Neural progenitor cell (in vitro differentiated cells): ENCODE measurements at regions not wholly inside any gene's neighbourhood (a gene's known extent, or its start where the extent isn't known, plus 50 kb on each side); places are given as distances from the start of the nearest gene placed in this dataset.
A peak's percentile ranks its signal among the peaks of the same experiment; 100 is the strongest.

Experiments used
- DNase-seq: peaks from one replicate; pipeline ENCODE4 v3.0.0-alpha.2; 2016; ENCODE audit warnings: low spot score
- H2AFZ ChIP-seq: fragments of 200-600 bp; sonication (generic); replicated peaks from 2 replicates; pipeline ENCODE4 v1.6.1; 2016; ENCODE audit warnings: antibody characterized with exemption
- H3F3A ChIP-seq: fragments of 200-600 bp; sonication (generic); 2 replicates; pipeline ENCODE4 v1.6.1; 2016; ENCODE audit warnings: antibody characterized with exemption, low read depth
- H3K27ac ChIP-seq: fragments of 200-600 bp; sonication (generic); 2 replicates; pipeline ENCODE4 v1.5.1; 2016; ENCODE audit warnings: mild to moderate bottlenecking
- H3K27me3 ChIP-seq: fragments of 200-600 bp; sonication (generic); 2 replicates; pipeline ENCODE4 v1.6.1; 2016; ENCODE audit warnings: mild to moderate bottlenecking, moderate library complexity
- H3K36me3 ChIP-seq: fragments of 200-600 bp; sonication (generic); 2 replicates; pipeline ENCODE4 v1.5.1; 2016
- H3K4me1 ChIP-seq: fragments of 200-600 bp; sonication (generic); 2 replicates; pipeline ENCODE4 v1.6.1; 2016; ENCODE audit warnings: mixed run types
- H3K4me2 ChIP-seq: fragments of 200-600 bp; sonication (generic); 2 replicates; pipeline ENCODE4 v1.6.1; 2016
- H3K4me3 ChIP-seq: fragments of 200-600 bp; sonication (generic); 2 replicates; pipeline ENCODE4 v1.5.1; 2016
- H3K79me2 ChIP-seq: fragments of 200-600 bp; sonication (generic); 2 replicates; pipeline ENCODE4 v1.6.1; 2016; ENCODE audit warnings: low read depth
- H3K9ac ChIP-seq: fragments of 200-600 bp; sonication (generic); 2 replicates; pipeline ENCODE4 v1.6.1; 2016
- H3K9me3 ChIP-seq: fragments of 200-600 bp; sonication (generic); 2 replicates; pipeline ENCODE4 v1.5.1; 2016; ENCODE audit warnings: low read depth
- H4K20me1 ChIP-seq: fragments of 200-600 bp; sonication (generic); 2 replicates; pipeline ENCODE4 v1.6.1; 2016; ENCODE audit warnings: low read depth
- H3K27ac Mint-ChIP-seq: 3 replicates; pipeline ENCODE4 v1.8.0; 2021; ENCODE audit warnings: mixed read lengths
- H3K27me3 Mint-ChIP-seq: 2 replicates; pipeline ENCODE4 v1.8.0; 2022; ENCODE audit warnings: low read depth, mild to moderate bottlenecking, inconsistent platforms, moderate library complexity, mixed read lengths; ENCODE audit not compliant: insufficient read depth
- H3K36me3 Mint-ChIP-seq: 3 replicates; pipeline ENCODE4 v1.8.0; 2021; ENCODE audit warnings: mixed read lengths
- H3K4me1 Mint-ChIP-seq: 3 replicates; pipeline ENCODE4 v1.8.0; 2021; ENCODE audit warnings: mixed read lengths
- H3K4me3 Mint-ChIP-seq: 3 replicates; pipeline ENCODE4 v1.8.0; 2021; ENCODE audit warnings: mild to moderate bottlenecking, moderate library complexity, mixed read lengths
- H3K9me3 Mint-ChIP-seq: 3 replicates; pipeline ENCODE4 v1.8.0; 2020; ENCODE audit warnings: mixed read lengths
- CTCF ChIP-seq: fragments of 200-600 bp; sonication (generic); IDR thresholded peaks from 2 replicates; pipeline ENCODE4 v1.5.1; 2017; ENCODE audit warnings: antibody characterized with exemption, mild to moderate bottlenecking
- EZH2 ChIP-seq: fragments of 200-600 bp; sonication (generic); IDR thresholded peaks from 2 replicates; pipeline ENCODE4 v1.6.1; 2017; ENCODE audit warnings: antibody characterized with exemption, mild to moderate bottlenecking, moderate library complexity
- EZH2phosphoT487 ChIP-seq: fragments of 200-600 bp; sonication (generic); IDR thresholded peaks from 2 replicates; pipeline ENCODE4 v1.6.1; 2017; ENCODE audit warnings: antibody characterized with exemption

DNA sequence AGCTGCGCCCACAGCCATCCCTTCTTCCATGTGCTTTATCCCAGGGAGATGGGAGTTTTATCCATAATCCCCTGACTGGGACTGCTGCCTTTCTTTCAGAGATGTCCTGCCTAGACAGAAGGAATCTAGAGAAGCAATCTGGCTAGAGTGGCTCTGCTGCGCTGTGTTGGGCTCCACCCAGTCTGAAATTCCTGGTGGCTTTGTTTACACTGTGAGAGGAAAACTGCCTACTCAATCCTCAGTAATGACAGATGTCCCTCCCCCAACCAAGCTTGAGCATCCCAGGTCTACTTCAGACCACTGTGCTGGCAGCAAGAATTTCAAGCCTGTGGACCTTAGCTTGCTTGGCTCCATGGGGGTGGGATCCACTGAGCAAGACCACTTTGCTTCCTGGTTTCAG is 116.9 kb upstream of the AR start:
- H3K4me3 Mint-ChIP-seq: no peak overlapping the region
- no peaks in the 10 kb centered on the region for H3K4me1 Mint-ChIP-seq
- H3K9me3 Mint-ChIP-seq: peaks cover 7% of the 10 kb centered on the region
- H3K27ac Mint-ChIP-seq: no peak overlapping the region
- Histone ChIP-seq H3K4me1 (no peaks in the 10 kb centered on the region), H3K4me3 (no peak overlapping the region), H3K9me3 (peaks cover 9% of the 10 kb centered on the region), H3K27ac (no peak overlapping the region), H2AFZ (no peak overlapping the region), H3K4me2 (no peak overlapping the region), H3K9ac (no peak overlapping the region), H3K27me3 (no peaks in the 10 kb centered on the region), H4K20me1 (no peaks in the 10 kb centered on the region), H3F3A (no peaks in the 10 kb centered on the region), H3K36me3 (no peaks in the 10 kb centered on the region), H3K79me2 (no peaks in the 10 kb centered on the region)
- TF ChIP-seq CTCF: no peak
- H3K36me3 Mint-ChIP-seq: no peaks in the 10 kb centered on the region
- DNase-seq: peak; percentile 1
- no peaks in the 10 kb centered on the region for H3K27me3 Mint-ChIP-seq

GRCh38 chrX:67435536-67435935 is 108.3 kb upstream of the AR start:
- no peaks in the 10 kb centered on the region for H3F3A ChIP-seq
- Mint-ChIP-seq H3K9me3 (peaks cover 3% of the 10 kb centered on the region), H3K4me3 (no peak overlapping the region), H3K27me3 (no peaks in the 10 kb centered on the region), H3K4me1 (no peaks in the 10 kb centered on the region), H3K27ac (no peak overlapping the region), H3K36me3 (no peaks in the 10 kb centered on the region)
- no peak for DNase-seq
- no peak overlapping the region for H3K27ac ChIP-seq
- H3K4me1 ChIP-seq: no peaks in the 10 kb centered on the region
- no peak overlapping the region for H3K9ac ChIP-seq
- no peaks in the 10 kb centered on the region for H4K20me1 ChIP-seq
- no peak for TF ChIP-seq CTCF
- H3K4me2 ChIP-seq: no peak overlapping the region
- no peak overlapping the region for H3K4me3 ChIP-seq
- no peaks in the 10 kb centered on the region for H3K36me3 ChIP-seq
- peaks cover 7% of the 10 kb centered on the region for H3K9me3 ChIP-seq
- no peaks in the 10 kb centered on the region for H3K79me2 ChIP-seq
- H3K27me3 ChIP-seq: no peaks in the 10 kb centered on the region
- H2AFZ ChIP-seq: no peak overlapping the region

DNA sequence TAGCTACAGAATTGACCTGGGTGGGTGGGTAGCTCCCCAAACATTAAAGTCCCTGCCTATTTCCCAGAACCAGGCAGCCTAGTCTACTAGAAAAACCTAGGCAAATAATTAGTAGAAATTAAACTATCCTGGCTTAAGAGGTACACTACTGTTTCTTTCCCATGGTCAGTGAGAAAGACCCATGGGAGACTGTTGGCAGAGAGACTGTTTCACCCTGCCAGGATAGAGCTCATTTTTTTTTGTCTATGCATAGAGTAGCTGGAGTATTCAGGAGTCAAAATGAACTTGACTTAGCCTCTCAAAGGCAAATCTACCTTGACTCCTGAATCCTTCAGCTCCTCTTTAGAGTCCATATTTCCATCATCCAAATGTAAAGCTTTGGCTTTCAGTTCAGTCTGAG is 107.0 kb upstream of the AR start:
- no peaks in the 10 kb centered on the region for H3K4me1 Mint-ChIP-seq
- H3K4me3 Mint-ChIP-seq: no peak overlapping the region
- no peaks in the 10 kb centered on the region for H3K79me2 ChIP-seq

More for the DNA sequence above, 107.0 kb upstream of the AR start:
- Histone ChIP-seq H2AFZ (no peak overlapping the region), H3K27me3 (no peaks in the 10 kb centered on the region), H3F3A (no peaks in the 10 kb centered on the region), H3K4me2 (no peak overlapping the region), H3K36me3 (no peaks in the 10 kb centered on the region), H3K4me3 (no peak overlapping the region), H4K20me1 (no peaks in the 10 kb centered on the region), H3K27ac (no peak overlapping the region), H3K9me3 (peaks cover 5% of the 10 kb centered on the region), H3K4me1 (no peaks in the 10 kb centered on the region), H3K9ac (no peak overlapping the region)
- TF ChIP-seq EZH2phosphoT487: no peak
- TF ChIP-seq CTCF: no peak
- no peak for TF ChIP-seq EZH2
- no peaks in the 10 kb centered on the region for H3K27me3 Mint-ChIP-seq
- no peak overlapping the region for H3K27ac Mint-ChIP-seq
- H3K9me3 Mint-ChIP-seq: peaks cover 3% of the 10 kb centered on the region
- H3K36me3 Mint-ChIP-seq: no peaks in the 10 kb centered on the region
- no peak for DNase-seq
